ENCODE measurements at regions not wholly inside any gene's neighbourhood (a gene's known extent, or its start where the extent isn't known, plus 50 kb on each side); places are given as distances from the start of the nearest gene placed in this dataset.

DNA sequence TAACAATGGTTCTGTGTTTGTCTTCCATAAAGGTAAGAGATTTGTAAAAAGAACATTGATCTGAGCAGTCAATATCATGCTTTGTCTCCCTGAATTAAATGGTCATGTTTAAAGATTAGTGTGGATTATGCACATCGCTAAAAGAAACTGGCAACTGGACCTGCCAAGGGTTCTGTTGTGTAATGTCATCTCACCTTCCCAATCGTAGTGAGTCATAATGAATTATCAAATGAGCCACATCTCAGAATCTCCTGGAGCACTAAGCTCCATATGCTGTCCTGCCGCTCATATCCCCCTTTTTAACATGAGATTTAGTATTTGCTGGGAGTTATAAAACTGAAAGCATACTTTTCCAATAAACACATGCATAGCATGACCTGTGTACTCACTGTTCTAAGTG is 187.0 kb upstream of the OPRM1 start:
- no peak overlapping the region for H3K27ac ChIP-seq (ENCODE audit: insufficient read depth, low read length)
- no peaks in the 10 kb centered on the region for H3K27me3 ChIP-seq (ENCODE audit: control insufficient read depth, insufficient read depth, low read length)
- H4K20me1 ChIP-seq (ENCODE audit: control insufficient read depth, extremely low read depth, insufficient read depth, low read length) = no peaks in the 10 kb centered on the region
- no peaks in the 10 kb centered on the region for H3K79me2 ChIP-seq (ENCODE audit: control insufficient read depth, insufficient read depth, low read length)
- H3K4me3 ChIP-seq (replicated peaks in 1 of 4; ENCODE audit: control extremely low read depth in 1 of 4, insufficient read depth in 1 of 4, low read depth in 3 of 4, low read length in 4 of 4) = no peak overlapping the region
- TF ChIP-seq, protein P1, sequence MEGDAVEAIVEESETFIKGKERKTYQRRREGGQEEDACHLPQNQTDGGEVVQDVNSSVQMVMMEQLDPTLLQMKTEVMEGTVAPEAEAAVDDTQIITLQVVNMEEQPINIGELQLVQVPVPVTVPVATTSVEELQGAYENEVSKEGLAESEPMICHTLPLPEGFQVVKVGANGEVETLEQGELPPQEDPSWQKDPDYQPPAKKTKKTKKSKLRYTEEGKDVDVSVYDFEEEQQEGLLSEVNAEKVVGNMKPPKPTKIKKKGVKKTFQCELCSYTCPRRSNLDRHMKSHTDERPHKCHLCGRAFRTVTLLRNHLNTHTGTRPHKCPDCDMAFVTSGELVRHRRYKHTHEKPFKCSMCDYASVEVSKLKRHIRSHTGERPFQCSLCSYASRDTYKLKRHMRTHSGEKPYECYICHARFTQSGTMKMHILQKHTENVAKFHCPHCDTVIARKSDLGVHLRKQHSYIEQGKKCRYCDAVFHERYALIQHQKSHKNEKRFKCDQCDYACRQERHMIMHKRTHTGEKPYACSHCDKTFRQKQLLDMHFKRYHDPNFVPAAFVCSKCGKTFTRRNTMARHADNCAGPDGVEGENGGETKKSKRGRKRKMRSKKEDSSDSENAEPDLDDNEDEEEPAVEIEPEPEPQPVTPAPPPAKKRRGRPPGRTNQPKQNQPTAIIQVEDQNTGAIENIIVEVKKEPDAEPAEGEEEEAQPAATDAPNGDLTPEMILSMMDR (conservative IDR thresholded peaks at IDR 0.05 in 1 of 2, IDR thresholded peaks at IDR 0.05 in 1 of 2; ENCODE audit: low read depth in 1 of 2, low read length in 2 of 2) = no peak
- TF ChIP-seq EZH2 (IDR thresholded peaks at IDR 0.05; ENCODE audit: low read length, missing control alignments) = no peak
- no peaks in the 10 kb centered on the region for H3K9me3 ChIP-seq (ENCODE audit: control insufficient read depth, insufficient read depth, low read depth, low read length)
- no peak overlapping the region for H3K9ac ChIP-seq (ENCODE audit: insufficient read depth, low read length)
- no peak overlapping the region for H3K4me2 ChIP-seq (ENCODE audit: extremely low read depth, insufficient read depth, low read length)
- no peaks in the 10 kb centered on the region for H3K36me3 ChIP-seq (ENCODE audit: control insufficient read depth, insufficient read depth, low read length)
- no peak for DNase-seq (ENCODE audit: low read depth in 2 of 2)
- H2AFZ ChIP-seq (ENCODE audit: low read length) = no peak overlapping the region
- no peaks in the 10 kb centered on the region for H3K4me1 ChIP-seq (ENCODE audit: control insufficient read depth, extremely low read depth, insufficient read depth, low read length)

DNA sequence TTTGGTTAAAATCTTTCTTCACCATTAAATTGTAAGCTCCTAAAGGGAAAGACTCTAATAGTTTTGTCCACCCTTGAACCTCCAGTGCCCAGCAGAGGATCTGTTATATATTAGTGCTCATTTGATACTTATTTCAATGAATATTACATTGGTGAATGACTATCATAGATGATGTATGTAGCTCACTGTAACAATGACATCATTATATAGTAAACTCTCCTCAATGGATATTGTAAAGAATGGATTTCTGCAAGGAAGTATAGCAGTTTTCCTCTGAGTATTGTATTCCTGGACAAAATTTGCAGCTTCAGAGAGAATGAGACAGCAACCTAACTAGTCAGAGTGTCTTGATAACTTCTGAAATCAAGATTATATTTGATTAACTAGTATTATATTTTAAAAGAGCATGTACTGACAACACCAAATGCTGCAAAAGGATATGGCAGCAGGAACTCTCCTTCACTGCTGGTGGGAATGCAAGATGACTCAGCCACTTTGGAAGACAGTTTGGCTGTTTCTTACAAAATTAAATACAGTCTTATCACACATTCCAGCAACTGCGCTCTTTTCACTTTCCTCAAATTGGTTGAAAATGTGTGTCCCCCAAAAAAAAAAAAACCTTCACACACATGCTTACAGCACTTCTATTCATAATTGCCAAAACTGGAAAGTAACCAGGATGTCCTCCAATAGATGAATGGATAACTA is 189.8 kb upstream of the OPRM1 start:
- Histone ChIP-seq H3K4me3 (replicated peaks in 1 of 4; ENCODE audit: control extremely low read depth in 1 of 4, insufficient read depth in 1 of 4, low read depth in 3 of 4, low read length in 4 of 4) (no peak overlapping the region), H2AFZ (ENCODE audit: low read length) (no peak overlapping the region), H3K4me2 (ENCODE audit: extremely low read depth, insufficient read depth, low read length) (no peak overlapping the region), H3K9ac (ENCODE audit: insufficient read depth, low read length) (no peak overlapping the region), H3K27ac (ENCODE audit: insufficient read depth, low read length) (no peak overlapping the region), H3K27me3 (ENCODE audit: control insufficient read depth, insufficient read depth, low read length) (no peaks in the 10 kb centered on the region), H4K20me1 (ENCODE audit: control insufficient read depth, extremely low read depth, insufficient read depth, low read length) (no peaks in the 10 kb centered on the region), H3K4me1 (ENCODE audit: control insufficient read depth, extremely low read depth, insufficient read depth, low read length) (no peaks in the 10 kb centered on the region), H3K79me2 (ENCODE audit: control insufficient read depth, insufficient read depth, low read length) (no peaks in the 10 kb centered on the region), H3K36me3 (ENCODE audit: control insufficient read depth, insufficient read depth, low read length) (no peaks in the 10 kb centered on the region), H3K9me3 (ENCODE audit: control insufficient read depth, insufficient read depth, low read depth, low read length) (no peaks in the 10 kb centered on the region)
- TF ChIP-seq, protein P1 (conservative IDR thresholded peaks at IDR 0.05 in 1 of 2, IDR thresholded peaks at IDR 0.05 in 1 of 2; ENCODE audit: low read depth in 1 of 2, low read length in 2 of 2) = no peak
- no peak for TF ChIP-seq EZH2 (IDR thresholded peaks at IDR 0.05; ENCODE audit: low read length, missing control alignments)
- no peak for DNase-seq (ENCODE audit: low read depth in 2 of 2)

GRCh38 chr6:153843420-153843819 is 195.6 kb upstream of the OPRM1 start:
- Histone ChIP-seq H4K20me1 (ENCODE audit: control insufficient read depth, extremely low read depth, insufficient read depth, low read length) (no peaks in the 10 kb centered on the region), H3K4me3 (replicated peaks in 1 of 4; ENCODE audit: control extremely low read depth in 1 of 4, insufficient read depth in 1 of 4, low read depth in 3 of 4, low read length in 4 of 4) (no peak overlapping the region), H3K27me3 (ENCODE audit: control insufficient read depth, insufficient read depth, low read length) (no peaks in the 10 kb centered on the region), H3K4me1 (ENCODE audit: control insufficient read depth, extremely low read depth, insufficient read depth, low read length) (no peaks in the 10 kb centered on the region), H3K9me3 (ENCODE audit: control insufficient read depth, insufficient read depth, low read depth, low read length) (no peaks in the 10 kb centered on the region), H3K79me2 (ENCODE audit: control insufficient read depth, insufficient read depth, low read length) (no peaks in the 10 kb centered on the region), H3K4me2 (ENCODE audit: extremely low read depth, insufficient read depth, low read length) (no peak overlapping the region), H2AFZ (ENCODE audit: low read length) (no peak overlapping the region), H3K27ac (ENCODE audit: insufficient read depth, low read length) (no peak overlapping the region), H3K36me3 (ENCODE audit: control insufficient read depth, insufficient read depth, low read length) (no peaks in the 10 kb centered on the region), H3K9ac (ENCODE audit: insufficient read depth, low read length) (no peak overlapping the region)
- TF ChIP-seq, protein P1 (conservative IDR thresholded peaks at IDR 0.05 in 1 of 2, IDR thresholded peaks at IDR 0.05 in 1 of 2; ENCODE audit: low read depth in 1 of 2, low read length in 2 of 2) = no peak
- no peak for TF ChIP-seq EZH2 (IDR thresholded peaks at IDR 0.05; ENCODE audit: low read length, missing control alignments)
- no peak for DNase-seq (ENCODE audit: low read depth in 2 of 2)

Data from fibroblast of lung (primary cell).